ENCODE measurements at regions not wholly inside any gene's neighbourhood (a gene's known extent, or its start where the extent isn't known, plus 50 kb on each side); places are given as distances from the start of the nearest gene placed in this dataset.

DNA sequence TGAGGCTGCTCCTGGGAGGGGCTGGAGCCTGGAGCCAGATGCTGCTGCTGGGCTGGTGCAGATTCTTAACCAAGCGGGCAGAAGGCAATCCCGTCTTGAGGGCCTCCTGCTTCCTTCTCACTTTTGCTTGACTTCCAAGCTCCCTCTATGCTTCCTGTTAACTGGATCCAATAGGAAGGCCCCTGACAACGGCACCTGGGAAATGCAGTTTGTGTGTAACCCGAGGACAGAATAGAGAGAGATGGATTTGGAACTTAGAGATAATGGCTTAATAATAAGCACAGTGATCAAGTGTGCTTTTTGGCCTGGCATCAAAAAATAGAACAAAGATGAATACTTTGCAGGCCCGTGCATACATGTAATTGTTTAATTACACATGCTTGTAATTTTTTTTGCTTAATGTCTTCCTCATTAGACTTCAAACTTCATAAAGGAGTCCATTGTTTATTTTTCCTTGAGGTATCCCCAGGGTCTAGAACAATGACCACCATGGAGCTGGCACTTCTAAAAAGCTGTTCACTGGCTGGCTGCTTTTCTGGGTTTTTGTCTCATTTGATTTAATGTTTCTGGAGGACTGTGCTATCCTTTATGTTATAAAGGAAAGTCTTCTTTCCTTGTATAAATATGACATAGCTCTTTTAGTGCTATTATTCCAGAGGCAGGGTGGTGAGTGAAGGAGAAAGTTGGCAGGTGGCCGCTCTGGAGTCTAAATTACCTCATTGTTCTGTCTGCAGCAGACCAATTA, 63.3 kb upstream of the MITF start:
- DNase-seq (ENCODE audit: low spot score) = no peak
- ChIA-PET POLR2A (ENCODE audit: low non-redundant PET) (no interaction called here), CTCF (interaction anchor here (0.6 to 0.7 kb wide), 2 partner anchors 346 to 525 kb away, joined by 4 to 5 read pairs; no protein-coding TSS in a partner anchor)
- no peak overlapping the region for H3K27ac ChIP-seq
- TF ChIP-seq, protein P1, sequence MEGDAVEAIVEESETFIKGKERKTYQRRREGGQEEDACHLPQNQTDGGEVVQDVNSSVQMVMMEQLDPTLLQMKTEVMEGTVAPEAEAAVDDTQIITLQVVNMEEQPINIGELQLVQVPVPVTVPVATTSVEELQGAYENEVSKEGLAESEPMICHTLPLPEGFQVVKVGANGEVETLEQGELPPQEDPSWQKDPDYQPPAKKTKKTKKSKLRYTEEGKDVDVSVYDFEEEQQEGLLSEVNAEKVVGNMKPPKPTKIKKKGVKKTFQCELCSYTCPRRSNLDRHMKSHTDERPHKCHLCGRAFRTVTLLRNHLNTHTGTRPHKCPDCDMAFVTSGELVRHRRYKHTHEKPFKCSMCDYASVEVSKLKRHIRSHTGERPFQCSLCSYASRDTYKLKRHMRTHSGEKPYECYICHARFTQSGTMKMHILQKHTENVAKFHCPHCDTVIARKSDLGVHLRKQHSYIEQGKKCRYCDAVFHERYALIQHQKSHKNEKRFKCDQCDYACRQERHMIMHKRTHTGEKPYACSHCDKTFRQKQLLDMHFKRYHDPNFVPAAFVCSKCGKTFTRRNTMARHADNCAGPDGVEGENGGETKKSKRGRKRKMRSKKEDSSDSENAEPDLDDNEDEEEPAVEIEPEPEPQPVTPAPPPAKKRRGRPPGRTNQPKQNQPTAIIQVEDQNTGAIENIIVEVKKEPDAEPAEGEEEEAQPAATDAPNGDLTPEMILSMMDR (conservative IDR thresholded peaks at IDR 0.05; ENCODE audit: low read depth) = no peak

DNA sequence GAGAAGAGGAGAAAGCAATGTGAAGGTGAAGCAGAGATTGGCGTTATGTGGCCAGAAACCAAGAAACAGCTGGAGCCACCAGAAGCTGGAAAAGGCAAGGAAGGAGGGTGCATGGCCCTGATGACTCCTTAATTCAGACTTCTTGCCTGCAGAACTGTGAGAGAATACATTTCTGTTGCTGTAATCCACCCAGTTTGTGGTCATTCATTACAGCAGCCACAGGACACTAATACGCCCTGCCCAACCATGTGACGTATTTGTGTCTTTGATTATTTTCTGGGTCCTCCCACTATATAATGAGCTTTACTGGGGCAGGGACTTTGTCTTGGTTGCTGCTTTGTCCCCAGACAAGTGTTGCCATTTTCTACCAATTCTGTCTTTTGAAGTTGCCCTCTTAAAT, 64.5 kb upstream of the MITF start:
- CTCF ChIA-PET = no interaction called here
- no peak for DNase-seq (ENCODE audit: low spot score)
- POLR2A ChIA-PET (ENCODE audit: low non-redundant PET) = no interaction called here
- TF ChIP-seq, protein P1 (conservative IDR thresholded peaks at IDR 0.05; ENCODE audit: low read depth) = no peak
- no peak overlapping the region for H3K27ac ChIP-seq

DNA sequence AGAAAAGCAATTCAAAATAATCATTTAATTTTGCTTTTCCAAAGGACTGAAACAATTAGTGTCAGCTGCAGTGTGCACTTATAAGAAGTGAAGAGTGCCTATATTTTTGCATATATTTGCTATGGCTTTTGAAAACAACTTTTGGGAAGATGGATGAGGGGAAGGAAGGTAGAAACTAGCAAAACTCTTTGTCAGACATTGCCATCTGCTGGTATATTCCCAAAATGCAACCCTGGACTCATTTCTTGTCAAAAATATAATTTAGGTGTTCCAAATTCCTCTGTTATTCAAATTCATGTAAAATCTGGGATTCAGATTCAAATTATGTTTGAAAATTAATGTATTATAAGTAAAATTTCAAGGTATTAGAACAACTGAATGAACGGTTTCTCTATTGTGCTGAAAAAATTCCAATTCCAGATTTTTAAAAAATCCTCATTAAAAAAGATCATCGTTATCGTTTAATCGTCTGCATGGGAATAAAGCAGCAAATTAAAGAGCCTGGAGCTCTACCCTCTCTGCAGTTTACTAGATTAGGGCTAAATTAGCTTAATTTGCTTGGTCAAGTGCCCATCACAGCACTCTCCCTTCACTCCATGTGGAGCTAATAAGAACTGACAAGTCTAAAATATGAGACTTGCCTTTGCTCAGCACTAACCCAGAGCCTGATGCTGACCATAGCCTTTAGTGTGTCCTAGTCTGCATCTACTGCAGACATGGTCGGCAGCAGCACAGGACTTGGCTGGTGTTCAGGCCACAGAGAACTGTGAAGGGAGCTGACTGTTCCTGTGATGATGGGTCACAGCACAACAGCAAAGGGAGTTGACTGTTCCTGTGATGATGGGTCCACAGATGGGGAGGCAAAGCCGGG, 67.9 kb upstream of the MITF start:
- CTCF ChIA-PET = interaction anchor here (0.6 to 1.0 kb wide), 2 partner anchors 510 to 517 kb away, joined by 3 to 7 read pairs; no protein-coding TSS in a partner anchor
- TF ChIP-seq, protein P1 (conservative IDR thresholded peaks at IDR 0.05; ENCODE audit: low read depth) = peak; percentile 83
- DNase-seq (ENCODE audit: low spot score) = peak; percentile 43
- POLR2A ChIA-PET (ENCODE audit: low non-redundant PET) = no interaction called here
- H3K27ac ChIP-seq = no peak overlapping the region

DNA sequence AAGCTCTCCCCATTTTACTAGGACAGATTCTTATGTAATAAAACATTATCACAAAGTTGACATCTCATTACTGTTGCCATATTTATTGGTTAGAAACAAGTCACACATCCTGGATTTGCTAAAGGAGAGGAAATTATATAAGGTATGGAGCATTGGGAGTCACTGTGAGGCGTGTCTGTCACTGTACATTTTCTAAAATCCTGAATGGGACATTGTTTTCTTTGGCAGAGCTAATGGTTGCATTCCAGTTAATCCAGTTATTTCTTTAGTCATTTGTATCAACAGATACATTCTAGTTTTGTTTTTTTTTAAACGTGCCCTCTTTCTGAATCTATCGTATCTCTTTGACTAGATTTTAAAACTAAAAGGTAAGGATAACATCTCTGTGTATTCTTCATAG, 70.2 kb upstream of the MITF start:
- TF ChIP-seq, protein P1 (conservative IDR thresholded peaks at IDR 0.05; ENCODE audit: low read depth) = no peak
- POLR2A ChIA-PET (ENCODE audit: low non-redundant PET) = no interaction called here
- no peak overlapping the region for H3K27ac ChIP-seq
- DNase-seq (ENCODE audit: low spot score) = no peak
- CTCF ChIA-PET = interaction anchor here (0.6 kb wide), 1 partner anchor 123 kb away, joined by 3 read pairs; no protein-coding TSS in a partner anchor

DNA sequence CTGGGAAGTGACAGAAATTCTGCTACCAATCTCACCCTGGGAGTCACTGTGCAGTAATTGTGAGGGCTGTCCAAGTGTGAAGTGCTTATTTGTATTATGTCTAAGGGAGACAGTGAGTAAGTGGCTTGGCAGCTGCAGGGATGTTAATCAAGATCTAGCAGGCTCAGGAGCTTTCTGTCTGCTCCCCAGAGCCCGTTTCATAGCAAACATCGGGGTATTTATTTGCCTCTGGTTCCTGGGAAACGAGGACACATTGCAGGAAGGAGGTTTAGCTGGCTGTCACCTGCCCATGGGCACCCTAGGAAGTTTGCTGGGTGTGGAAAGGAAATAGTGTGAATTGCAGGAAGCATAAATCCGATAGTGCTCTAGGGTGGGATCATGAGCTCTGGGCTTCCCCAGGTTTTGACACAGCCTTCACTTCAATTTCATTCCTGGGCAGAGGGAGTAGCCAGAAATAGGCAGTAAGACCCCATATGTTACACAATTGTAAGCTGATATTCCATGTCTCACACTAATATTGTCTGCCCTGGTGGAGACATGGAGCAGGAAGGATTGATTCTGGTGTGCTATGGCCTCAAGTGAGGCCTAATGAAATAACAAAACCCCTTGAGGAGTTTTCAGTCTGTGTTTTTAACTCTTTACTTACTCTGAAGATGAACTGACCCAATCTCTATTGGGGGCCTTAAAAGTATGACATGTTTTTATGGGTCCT, 74.1 kb upstream of the MITF start:
- TF ChIP-seq, protein P1 (conservative IDR thresholded peaks at IDR 0.05; ENCODE audit: low read depth) = no peak
- ChIA-PET CTCF (interaction anchor here (0.7 kb wide), 1 partner anchor 70 kb away, joined by 3 read pairs; no protein-coding TSS in a partner anchor), POLR2A (ENCODE audit: low non-redundant PET) (no interaction called here)
- peak; percentile 24 for DNase-seq (ENCODE audit: low spot score)
- no peak overlapping the region for H3K27ac ChIP-seq

DNA sequence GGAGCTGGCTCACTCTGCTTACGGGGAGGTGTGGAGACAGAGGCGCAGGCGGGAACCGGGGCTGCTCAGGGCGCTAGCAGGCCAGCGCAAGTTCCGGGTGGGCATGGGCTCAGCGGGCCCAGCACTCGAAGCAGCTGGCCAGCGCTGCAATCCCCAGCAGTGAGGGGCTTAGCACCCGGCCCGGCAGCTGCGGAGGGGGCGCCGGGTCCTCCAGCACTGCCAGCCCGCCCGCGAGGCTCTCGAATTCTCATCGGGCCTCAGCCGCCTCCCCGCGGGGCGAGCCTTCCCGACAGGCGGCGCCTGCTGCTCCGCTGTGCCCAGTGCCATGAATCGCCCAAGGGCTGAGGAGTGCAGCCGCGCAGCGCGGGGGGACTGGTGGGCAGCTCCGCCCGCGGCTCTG, 78.6 kb upstream of the MITF start:
- TF ChIP-seq, protein P1 (conservative IDR thresholded peaks at IDR 0.05; ENCODE audit: low read depth) = no peak
- DNase-seq (ENCODE audit: low spot score) = no peak
- CTCF ChIA-PET = no interaction called here

More for the DNA sequence above, 78.6 kb upstream of the MITF start:
- POLR2A ChIA-PET (ENCODE audit: low non-redundant PET) = no interaction called here
- no peak overlapping the region for H3K27ac ChIP-seq
